PC-3 (cell line): ENCODE measurements at regions not wholly inside any gene's neighbourhood (a gene's known extent, or its start where the extent isn't known, plus 50 kb on each side); places are given as distances from the start of the nearest gene placed in this dataset.

Experiments
- EZH2phosphoT487 ChIP-seq: fragments of 300-600 bp; sonication (generic); IDR thresholded peaks from 2 replicates; pipeline ENCODE4 v1.6.1; 2018; ENCODE audit warnings: mild to moderate bottlenecking, antibody characterized with exemption, low read length, borderline replicate concordance
- TF ChIP-seq, protein P1 (sequence below): fragments of 300-600 bp; sonication (generic); conservative IDR thresholded peaks from 2 replicates; pipeline ENCODE4 v1.5.1; 2017; ENCODE audit warnings: antibody characterized with exemption, low read depth, mild to moderate bottlenecking, low read length

GRCh38 chr9:89835666-89836065 lies 230.9 kb downstream of the GADD45G start:
- TF ChIP-seq, protein P1, sequence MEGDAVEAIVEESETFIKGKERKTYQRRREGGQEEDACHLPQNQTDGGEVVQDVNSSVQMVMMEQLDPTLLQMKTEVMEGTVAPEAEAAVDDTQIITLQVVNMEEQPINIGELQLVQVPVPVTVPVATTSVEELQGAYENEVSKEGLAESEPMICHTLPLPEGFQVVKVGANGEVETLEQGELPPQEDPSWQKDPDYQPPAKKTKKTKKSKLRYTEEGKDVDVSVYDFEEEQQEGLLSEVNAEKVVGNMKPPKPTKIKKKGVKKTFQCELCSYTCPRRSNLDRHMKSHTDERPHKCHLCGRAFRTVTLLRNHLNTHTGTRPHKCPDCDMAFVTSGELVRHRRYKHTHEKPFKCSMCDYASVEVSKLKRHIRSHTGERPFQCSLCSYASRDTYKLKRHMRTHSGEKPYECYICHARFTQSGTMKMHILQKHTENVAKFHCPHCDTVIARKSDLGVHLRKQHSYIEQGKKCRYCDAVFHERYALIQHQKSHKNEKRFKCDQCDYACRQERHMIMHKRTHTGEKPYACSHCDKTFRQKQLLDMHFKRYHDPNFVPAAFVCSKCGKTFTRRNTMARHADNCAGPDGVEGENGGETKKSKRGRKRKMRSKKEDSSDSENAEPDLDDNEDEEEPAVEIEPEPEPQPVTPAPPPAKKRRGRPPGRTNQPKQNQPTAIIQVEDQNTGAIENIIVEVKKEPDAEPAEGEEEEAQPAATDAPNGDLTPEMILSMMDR, result no peak
- TF ChIP-seq EZH2phosphoT487, result no peak
